ENCODE measurements at regions not wholly inside any gene's neighbourhood (a gene's known extent, or its start where the extent isn't known, plus 50 kb on each side); places are given as distances from the start of the nearest gene placed in this dataset.
"Not testable (repeated sequence)": the region's sequence is repeated elsewhere in the genome, so short reads cannot be mapped to it uniquely, and the experiment has no call there.

DNA sequence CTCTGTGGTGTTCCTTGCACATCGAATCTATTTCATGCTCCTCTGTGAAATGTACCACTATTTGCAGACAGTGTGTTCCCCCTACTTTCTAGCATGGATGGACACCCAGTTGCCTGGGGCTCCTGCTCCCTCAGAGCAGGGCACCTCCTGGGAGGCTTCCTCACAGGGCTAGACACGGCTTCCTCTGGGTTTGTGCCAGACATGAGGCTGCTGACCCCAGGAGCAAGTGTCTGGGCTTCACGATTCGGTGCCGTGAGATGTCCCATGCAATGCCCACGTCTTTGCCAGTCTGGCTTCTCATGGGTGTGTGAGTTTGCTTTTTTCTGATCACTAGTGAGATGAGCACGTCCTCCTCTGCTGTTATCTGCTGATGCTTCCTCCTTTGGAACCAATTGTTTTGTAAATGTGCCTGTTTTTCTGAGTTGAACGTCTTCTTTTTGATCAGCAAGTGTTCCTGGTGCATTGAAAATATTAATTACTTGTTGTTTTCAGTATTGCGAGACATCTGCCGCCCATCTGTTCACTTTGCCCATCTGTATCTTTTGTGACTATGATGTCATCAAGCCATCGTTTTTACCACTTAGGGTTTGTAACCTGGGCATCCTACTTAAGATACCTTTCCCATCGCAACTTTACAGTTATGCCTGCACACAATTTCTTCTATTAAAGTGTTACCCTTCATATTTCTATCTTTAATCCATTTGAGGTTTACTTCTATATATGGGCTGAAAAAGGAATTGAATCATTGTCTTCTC is 92.0 kb downstream of the TTLL2 start:
- no peak for DNase-seq
- Mint-ChIP-seq H3K27me3 (ENCODE audit: unreplicated experiment) (peaks cover 4% of the 10 kb centered on the region), H3K27ac (ENCODE audit: unreplicated experiment) (peak overlapping the region; percentile 91), H3K4me1 (ENCODE audit: low read depth, unreplicated experiment) (peaks cover 31% of the 10 kb centered on the region), H3K9me3 (ENCODE audit: unreplicated experiment) (peaks cover 4% of the 10 kb centered on the region), H3K36me3 (ENCODE audit: unreplicated experiment) (no peaks in the 10 kb centered on the region), H3K4me3 (ENCODE audit: unreplicated experiment) (peak overlapping the region; percentile 1)
- TF ChIP-seq, protein P1, sequence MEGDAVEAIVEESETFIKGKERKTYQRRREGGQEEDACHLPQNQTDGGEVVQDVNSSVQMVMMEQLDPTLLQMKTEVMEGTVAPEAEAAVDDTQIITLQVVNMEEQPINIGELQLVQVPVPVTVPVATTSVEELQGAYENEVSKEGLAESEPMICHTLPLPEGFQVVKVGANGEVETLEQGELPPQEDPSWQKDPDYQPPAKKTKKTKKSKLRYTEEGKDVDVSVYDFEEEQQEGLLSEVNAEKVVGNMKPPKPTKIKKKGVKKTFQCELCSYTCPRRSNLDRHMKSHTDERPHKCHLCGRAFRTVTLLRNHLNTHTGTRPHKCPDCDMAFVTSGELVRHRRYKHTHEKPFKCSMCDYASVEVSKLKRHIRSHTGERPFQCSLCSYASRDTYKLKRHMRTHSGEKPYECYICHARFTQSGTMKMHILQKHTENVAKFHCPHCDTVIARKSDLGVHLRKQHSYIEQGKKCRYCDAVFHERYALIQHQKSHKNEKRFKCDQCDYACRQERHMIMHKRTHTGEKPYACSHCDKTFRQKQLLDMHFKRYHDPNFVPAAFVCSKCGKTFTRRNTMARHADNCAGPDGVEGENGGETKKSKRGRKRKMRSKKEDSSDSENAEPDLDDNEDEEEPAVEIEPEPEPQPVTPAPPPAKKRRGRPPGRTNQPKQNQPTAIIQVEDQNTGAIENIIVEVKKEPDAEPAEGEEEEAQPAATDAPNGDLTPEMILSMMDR (IDR thresholded peaks at IDR 0.05; ENCODE audit: partially characterized antibody, unreplicated experiment) = no peak

DNA sequence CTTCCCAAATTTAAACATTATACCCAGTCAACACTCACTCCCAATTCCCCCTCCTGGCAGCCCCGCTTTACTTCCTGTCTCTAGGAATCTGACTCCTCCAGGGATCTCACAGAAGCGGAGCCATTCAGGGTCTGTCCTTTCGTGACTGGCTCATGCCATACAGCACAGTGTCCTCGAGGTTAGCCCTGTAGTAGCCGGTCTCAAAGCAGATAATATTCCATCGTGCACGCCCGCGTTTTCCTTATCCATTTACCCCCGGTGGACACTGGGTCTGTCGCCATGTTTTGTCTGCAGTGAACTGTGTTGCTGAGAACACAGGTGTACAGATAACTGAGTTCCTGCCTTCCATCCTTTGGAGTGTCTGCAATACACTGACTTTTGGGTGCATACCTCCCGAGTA is 95.3 kb downstream of the TTLL2 start:
- Mint-ChIP-seq H3K27ac (ENCODE audit: unreplicated experiment) (no peak overlapping the region), H3K9me3 (ENCODE audit: unreplicated experiment) (peaks cover 4% of the 10 kb centered on the region), H3K4me3 (ENCODE audit: unreplicated experiment) (no peak overlapping the region), H3K4me1 (ENCODE audit: low read depth, unreplicated experiment) (peaks cover 23% of the 10 kb centered on the region), H3K27me3 (ENCODE audit: unreplicated experiment) (peaks cover 6% of the 10 kb centered on the region), H3K36me3 (ENCODE audit: unreplicated experiment) (no peaks in the 10 kb centered on the region)
- no peak for DNase-seq
- TF ChIP-seq, protein P1 (IDR thresholded peaks at IDR 0.05; ENCODE audit: partially characterized antibody, unreplicated experiment) = no peak

DNA sequence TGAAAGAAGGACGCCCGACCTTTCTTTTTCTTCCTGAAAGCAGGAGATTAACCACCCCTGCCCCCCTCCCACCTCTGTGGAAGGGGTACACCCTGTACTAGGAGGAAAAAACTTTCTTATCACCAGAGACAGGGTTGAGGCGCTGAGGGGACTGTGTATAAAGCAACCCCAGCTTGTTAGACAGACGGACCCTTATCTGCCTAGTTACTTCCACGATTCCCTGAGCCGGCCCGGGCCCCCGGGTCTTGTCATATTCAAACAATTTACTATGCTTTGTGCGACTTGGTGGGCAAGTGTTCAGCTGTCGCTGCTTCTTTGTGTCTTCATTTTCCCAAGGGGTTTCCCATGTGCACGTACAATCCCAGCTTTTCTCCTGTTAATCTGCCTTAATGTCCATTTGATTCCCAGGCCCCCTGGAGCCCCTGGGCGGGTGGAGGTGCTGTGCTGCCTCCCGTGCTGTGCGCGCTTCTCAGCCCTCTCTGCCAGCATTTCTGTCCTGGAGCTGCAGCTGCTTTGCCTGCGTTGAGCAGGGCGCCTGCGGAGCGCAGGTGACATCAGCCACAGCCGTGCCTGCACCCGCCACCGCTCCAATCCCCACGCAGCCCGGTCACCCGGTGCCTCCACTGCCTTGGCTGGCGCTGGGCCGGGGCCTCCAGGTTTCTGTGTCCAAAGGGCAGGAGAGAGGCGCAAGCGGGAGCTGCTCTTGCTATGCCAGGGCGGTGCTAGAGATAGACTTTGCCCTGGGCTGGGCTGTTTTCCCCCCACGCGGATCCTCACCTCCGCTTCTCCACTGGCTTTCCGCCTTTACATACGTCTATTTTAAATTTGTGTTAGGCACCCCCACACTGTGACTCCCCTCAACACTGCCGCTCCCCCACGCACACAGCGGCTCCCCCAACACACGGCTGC is 96.2 kb downstream of the TTLL2 start:
- Mint-ChIP-seq H3K4me1 (ENCODE audit: low read depth, unreplicated experiment) (peaks cover 21% of the 10 kb centered on the region), H3K36me3 (ENCODE audit: unreplicated experiment) (no peaks in the 10 kb centered on the region), H3K27me3 (ENCODE audit: unreplicated experiment) (peaks cover 6% of the 10 kb centered on the region), H3K4me3 (ENCODE audit: unreplicated experiment) (no peak overlapping the region), H3K9me3 (ENCODE audit: unreplicated experiment) (peaks cover 4% of the 10 kb centered on the region), H3K27ac (ENCODE audit: unreplicated experiment) (peak overlapping the region; percentile 20)
- DNase-seq = no peak
- TF ChIP-seq, protein P1 (IDR thresholded peaks at IDR 0.05; ENCODE audit: partially characterized antibody, unreplicated experiment) = no peak

DNA sequence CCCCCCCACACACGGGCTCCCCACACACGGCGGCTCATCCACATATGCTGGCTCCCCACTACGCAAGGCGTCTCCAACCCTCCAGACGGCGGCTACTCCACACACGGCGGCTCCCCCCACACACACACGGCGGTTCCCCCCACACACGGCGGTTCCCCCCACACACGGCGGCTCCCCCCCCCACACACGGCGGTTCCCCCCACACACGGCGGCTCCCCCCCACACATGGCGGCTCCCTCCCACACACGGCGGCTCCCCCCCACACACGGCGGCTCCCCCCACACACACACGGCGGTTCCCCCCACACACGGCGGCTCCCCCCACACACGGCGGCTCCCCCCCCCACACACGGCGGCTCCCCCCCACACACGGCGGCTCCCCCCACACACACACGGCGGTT is 97.1 kb downstream of the TTLL2 start:
- H3K27ac Mint-ChIP-seq (ENCODE audit: unreplicated experiment); H3K4me3 Mint-ChIP-seq (ENCODE audit: unreplicated experiment); DNase-seq; H3K9me3 Mint-ChIP-seq (ENCODE audit: unreplicated experiment); H3K27me3 Mint-ChIP-seq (ENCODE audit: unreplicated experiment); H3K36me3 Mint-ChIP-seq (ENCODE audit: unreplicated experiment): not testable (repeated sequence)
- peaks cover 13% of the 10 kb centered on the region for H3K4me1 Mint-ChIP-seq (ENCODE audit: low read depth, unreplicated experiment)

DNA sequence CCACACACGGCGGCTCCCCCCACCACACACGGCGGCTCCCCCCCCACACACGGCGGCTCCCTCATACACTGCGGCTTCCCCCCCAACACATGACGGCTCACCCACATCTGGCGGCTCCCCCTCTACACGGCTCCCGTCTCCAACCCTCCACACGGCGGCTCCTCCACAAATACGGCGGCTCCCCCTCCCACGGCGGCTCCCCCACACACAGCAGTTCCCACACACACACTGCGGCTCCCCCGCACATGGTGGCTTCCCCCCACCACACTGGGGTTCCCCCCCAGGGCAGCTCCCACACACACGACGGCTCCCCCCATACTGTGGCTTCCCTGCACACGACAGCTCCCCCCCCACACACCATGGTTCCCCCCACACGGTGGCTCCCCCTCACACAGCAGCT is 98.0 kb downstream of the TTLL2 start:
- TF ChIP-seq, protein P1 (IDR thresholded peaks at IDR 0.05; ENCODE audit: partially characterized antibody, unreplicated experiment) = no peak
- no peaks in the 10 kb centered on the region for H3K9me3 Mint-ChIP-seq (ENCODE audit: unreplicated experiment)
- H3K4me1 Mint-ChIP-seq (ENCODE audit: low read depth, unreplicated experiment) = peaks cover 5% of the 10 kb centered on the region
- peaks cover 2% of the 10 kb centered on the region for H3K27me3 Mint-ChIP-seq (ENCODE audit: unreplicated experiment)
- H3K36me3 Mint-ChIP-seq (ENCODE audit: unreplicated experiment) = no peaks in the 10 kb centered on the region
- H3K27ac Mint-ChIP-seq (ENCODE audit: unreplicated experiment) = no peak overlapping the region
- H3K4me3 Mint-ChIP-seq (ENCODE audit: unreplicated experiment) = no peak overlapping the region
- no peak for DNase-seq

All from glutamatergic neuron (in vitro differentiated cells).